Stimulated activated CD8-positive, alpha-beta memory T cell treated with anti-CD3 and anti-CD28 coated beads, Interleukin-7, amount 100 ng/mL, for 48 hours (primary cell): ENCODE measurements at regions not wholly inside any gene's neighbourhood (a gene's known extent, or its start where the extent isn't known, plus 50 kb on each side); places are given as distances from the start of the nearest gene placed in this dataset.
"Not testable (repeated sequence)": the region's sequence is repeated elsewhere in the genome, so short reads cannot be mapped to it uniquely, and the experiment has no call there.

ENCODE experiments used
- DNase-seq, 2 donors: peaks; one replicate each; pipeline ENCODE4 v3.0.0-alpha.2; 2020; ENCODE audit warnings: low read depth in 1 of 2; ENCODE audit errors: extremely low read depth in 1 of 2

GRCh38 chr1:55898181-55898580 lies 681.2 kb downstream of the PLPP3 start:
- DNase-seq: no peak

GRCh38 chr1:55896210-55896609 lies 681.0 kb upstream of the USP24 start:
- DNase-seq: no peak

- DNase-seq: no peak
These were observed 679.4 kb upstream of the USP24 start for GRCh38 chr1:55894521-55894920.

- no peak for DNase-seq
These were observed 678.0 kb upstream of the USP24 start for GRCh38 chr1:55893155-55893554.

GRCh38 chr1:55888685-55889317 lies 673.6 kb upstream of the USP24 start:
- no peak for DNase-seq

- DNase-seq: no peak
These were observed 671.9 kb upstream of the USP24 start for GRCh38 chr1:55886856-55887712.

GRCh38 chr1:55885619-55886018 lies 670.5 kb upstream of the USP24 start:
- DNase-seq: no peak

- no peak for DNase-seq
These were observed 667.8 kb upstream of the USP24 start for GRCh38 chr1:55882931-55883330.

- no peak for DNase-seq
These were observed 664.2 kb upstream of the USP24 start for GRCh38 chr1:55879346-55879745.

GRCh38 chr1:55877437-55878232 lies 662.5 kb upstream of the USP24 start:
- no peak for DNase-seq

GRCh38 chr1:55876276-55877060 lies 661.3 kb upstream of the USP24 start:
- DNase-seq: no peak

- no peak for DNase-seq
These were observed 654.9 kb upstream of the USP24 start for GRCh38 chr1:55870106-55870505.

- DNase-seq: no peak
These were observed 653.9 kb upstream of the USP24 start for GRCh38 chr1:55869065-55869464.

- DNase-seq: no peak
These were observed 652.9 kb upstream of the USP24 start for GRCh38 chr1:55868026-55868425.

- no peak for DNase-seq
These were observed 652.2 kb upstream of the USP24 start for GRCh38 chr1:55867304-55867843.

GRCh38 chr1:55865778-55866177 lies 650.6 kb upstream of the USP24 start:
- DNase-seq: not testable (repeated sequence)

- DNase-seq: no peak
These were observed 649.1 kb upstream of the USP24 start for GRCh38 chr1:55864251-55864650.

GRCh38 chr1:55861676-55862340 lies 646.6 kb upstream of the USP24 start:
- DNase-seq: no peak

- DNase-seq: no peak
These were observed 645.8 kb upstream of the USP24 start for GRCh38 chr1:55860798-55861519.
